ENCODE measurements at regions not wholly inside any gene's neighbourhood (a gene's known extent, or its start where the extent isn't known, plus 50 kb on each side); places are given as distances from the start of the nearest gene placed in this dataset.

GRCh38 chr11:44445500-44446365, 119.7 kb upstream of the CD82 start:
- ATAC-seq = peak; percentile 85
- H4K20me1 ChIP-seq (ENCODE audit: insufficient read depth) = no peaks in the 10 kb centered on the region
- ChIA-PET POLR2A (no interaction called here), RAD21 (ENCODE audit: low non-redundant PET in 1 of 2, low total read pairs in 2 of 2, uncharacterized antibody in 2 of 2, unreplicated experiment in 2 of 2) (no interaction called here), CTCF (no interaction called here)
- H3K79me2 ChIP-seq (ENCODE audit: insufficient read depth, low read length) = no peaks in the 10 kb centered on the region
- H3K4me1 ChIP-seq (ENCODE audit: control insufficient read depth in 1 of 2, insufficient read depth in 2 of 2, low read length in 2 of 2) = peaks cover 6 to 12% of the 10 kb centered on the region in 2 experiments
- H3K27ac ChIP-seq (ENCODE audit: low read depth, low read length) = no peak overlapping the region
- no peak overlapping the region for H3K4me3 ChIP-seq (replicated peaks in 1 of 2; ENCODE audit: low read depth in 1 of 2, low read length in 2 of 2)
- no peak overlapping the region for H3K9ac ChIP-seq (ENCODE audit: low read length)
- TF ChIP-seq FOSL1 (IDR thresholded peaks at IDR 0.05; ENCODE audit: low read depth) (peak; percentile 21; the same call in 1 of the 2 replicates), JUND (IDR thresholded peaks at IDR 0.05) (0 out of 2 replicates have a peak, but pooled peaks have one; percentile 22), POLR2A (IDR thresholded peaks at IDR 0.05; ENCODE audit: borderline replicate concordance, extremely low read depth, insufficient read depth, insufficient read length) (no peak)
- H2AFZ ChIP-seq (ENCODE audit: low read depth, low read length, poor library complexity, severe bottlenecking) = no peak overlapping the region
- no peak for DNase-seq (ENCODE audit: low read depth, low spot score)
- H3K9me3 ChIP-seq (ENCODE audit: control insufficient read depth in 1 of 2, insufficient read depth in 1 of 2, low read depth in 1 of 2, low read length in 2 of 2) = no peaks in the 10 kb centered on the region
- no TSS peak for BruUV-seq (replicated peaks)
- intact Hi-C loops (cut with micrococcal nuclease) = no loop called here
- H3K4me2 ChIP-seq (ENCODE audit: low read length) = peak overlapping the region; percentile 52
- no peaks in the 10 kb centered on the region for H3K9me2 ChIP-seq (ENCODE audit: insufficient read depth)
- no peaks in the 10 kb centered on the region for H3K36me3 ChIP-seq (ENCODE audit: control insufficient read depth in 1 of 2, insufficient read depth in 2 of 2, low read length in 2 of 2)
- no peaks in the 10 kb centered on the region for H3K27me3 ChIP-seq (ENCODE audit: insufficient read depth, low read length)

GRCh38 chr11:44446366-44446762, 119.1 kb upstream of the CD82 start:
- H3K4me2 ChIP-seq (ENCODE audit: low read length) = peak overlapping the region; percentile 52
- H3K27ac ChIP-seq (ENCODE audit: low read depth, low read length) = no peak overlapping the region
- H3K79me2 ChIP-seq (ENCODE audit: insufficient read depth, low read length) = no peaks in the 10 kb centered on the region
- RAD21 ChIA-PET (ENCODE audit: low non-redundant PET in 1 of 2, low total read pairs in 2 of 2, uncharacterized antibody in 2 of 2, unreplicated experiment in 2 of 2) = no interaction called here
- no peaks in the 10 kb centered on the region for H3K9me2 ChIP-seq (ENCODE audit: insufficient read depth)
- H3K9ac ChIP-seq (ENCODE audit: low read length) = no peak overlapping the region
- H3K4me1 ChIP-seq (ENCODE audit: control insufficient read depth in 1 of 2, insufficient read depth in 2 of 2, low read length in 2 of 2) = peaks cover 6 to 12% of the 10 kb centered on the region in 2 experiments
- no peaks in the 10 kb centered on the region for H3K27me3 ChIP-seq (ENCODE audit: insufficient read depth, low read length)
- no peak overlapping the region for H2AFZ ChIP-seq (ENCODE audit: low read depth, low read length, poor library complexity, severe bottlenecking)
- H3K4me3 ChIP-seq (replicated peaks in 1 of 2; ENCODE audit: low read depth in 1 of 2, low read length in 2 of 2) = no peak overlapping the region
- intact Hi-C loops (cut with micrococcal nuclease) = no loop called here
- H4K20me1 ChIP-seq (ENCODE audit: insufficient read depth) = no peaks in the 10 kb centered on the region
- H3K36me3 ChIP-seq (ENCODE audit: control insufficient read depth in 1 of 2, insufficient read depth in 2 of 2, low read length in 2 of 2) = no peaks in the 10 kb centered on the region
- no TSS peak for BruUV-seq (replicated peaks)
- CTCF ChIA-PET = no interaction called here
- ATAC-seq (no peak), DNase-seq (ENCODE audit: low read depth, low spot score) (no peak)
- POLR2A ChIA-PET = no interaction called here
- H3K9me3 ChIP-seq (ENCODE audit: control insufficient read depth in 1 of 2, insufficient read depth in 1 of 2, low read depth in 1 of 2, low read length in 2 of 2) = no peaks in the 10 kb centered on the region
- TF ChIP-seq ZFX (IDR thresholded peaks at IDR 0.05) (no peak), ATF3 (IDR thresholded peaks at IDR 0.05) (no peak), SRF (IDR thresholded peaks at IDR 0.05; ENCODE audit: low read depth) (no peak), CBX3 (IDR thresholded peaks at IDR 0.05; ENCODE audit: low read depth) (no peak), RAD21 (IDR thresholded peaks at IDR 0.05; ENCODE audit: low read depth) (no peak), CTCF (IDR thresholded peaks at IDR 0.05 in 2 of 3, conservative IDR thresholded peaks at IDR 0.05 in 1 of 3; ENCODE audit: borderline replicate concordance in 1 of 3, insufficient read depth in 1 of 3, low read depth in 2 of 3, low read length in 2 of 3) (no peak), FOSL1 (IDR thresholded peaks at IDR 0.05; ENCODE audit: low read depth) (no peak), CEBPB (IDR thresholded peaks at IDR 0.05; ENCODE audit: low read depth) (no peak), MAX (IDR thresholded peaks at IDR 0.05) (no peak), ELF1 (IDR thresholded peaks at IDR 0.05; ENCODE audit: borderline replicate concordance, low read depth) (no peak), POLR2AphosphoS5 (IDR thresholded peaks at IDR 0.05; ENCODE audit: low read depth, low read length) (no peak), ZBTB33 (IDR thresholded peaks at IDR 0.05; ENCODE audit: extremely low read depth, insufficient replicate concordance, low read length) (no peak), TCF7L2 (IDR thresholded peaks at IDR 0.05; ENCODE audit: borderline replicate concordance, extremely low read depth, insufficient read depth, insufficient read length) (no peak), JUND (IDR thresholded peaks at IDR 0.05) (no peak), EZH2phosphoT487 (IDR thresholded peaks at IDR 0.05; ENCODE audit: borderline replicate concordance) (no peak)

Measured in HCT116 (cell line).